ENCODE measurements at regions not wholly inside any gene's neighbourhood (a gene's known extent, or its start where the extent isn't known, plus 50 kb on each side); places are given as distances from the start of the nearest gene placed in this dataset.
"Not testable (repeated sequence)": the region's sequence is repeated elsewhere in the genome, so short reads cannot be mapped to it uniquely, and the experiment has no call there.

GRCh38 chr9:30506749-30507148 lies 1877.7 kb upstream of the ACO1 start:
- no peak for DNase-seq

DNA sequence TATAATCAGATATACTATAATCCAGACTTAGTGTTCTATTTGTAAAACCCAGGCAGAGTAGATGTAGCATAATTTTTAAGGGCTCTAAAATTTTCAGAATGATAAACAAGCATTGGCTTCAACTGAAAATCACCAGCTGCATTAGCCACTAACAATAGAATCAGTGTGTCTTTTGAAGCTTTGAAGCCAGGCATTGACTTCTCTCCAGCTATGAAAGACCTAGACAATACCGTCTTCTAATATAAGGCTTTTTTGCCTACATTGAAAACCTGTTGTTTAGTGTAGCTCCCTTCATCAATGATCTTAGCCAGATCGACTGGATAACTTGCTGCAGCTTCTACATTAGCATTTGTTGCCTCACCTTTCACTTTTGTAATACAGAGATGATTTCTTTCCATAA lies 1877.3 kb upstream of the ACO1 start:
- DNase-seq: no peak

DNA sequence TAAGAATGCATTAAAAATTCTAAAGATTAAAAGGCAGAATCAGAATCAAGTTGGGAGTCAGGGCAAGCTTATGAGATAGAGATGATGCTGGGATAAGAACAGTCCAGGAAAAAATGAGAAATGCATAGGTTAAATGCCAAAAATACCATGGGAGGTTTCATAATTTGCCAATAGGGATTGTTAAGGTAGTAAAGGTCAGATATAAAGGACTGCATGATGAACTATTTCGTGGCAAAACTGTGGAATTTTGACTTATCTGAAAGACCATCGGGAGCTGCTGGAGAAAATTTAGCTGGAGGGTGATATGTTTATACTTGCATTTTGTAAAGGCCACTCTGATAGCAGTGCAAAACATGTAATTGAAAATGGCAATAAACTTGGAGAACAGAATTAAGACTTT lies 1872.8 kb upstream of the ACO1 start:
- DNase-seq: no peak

DNA sequence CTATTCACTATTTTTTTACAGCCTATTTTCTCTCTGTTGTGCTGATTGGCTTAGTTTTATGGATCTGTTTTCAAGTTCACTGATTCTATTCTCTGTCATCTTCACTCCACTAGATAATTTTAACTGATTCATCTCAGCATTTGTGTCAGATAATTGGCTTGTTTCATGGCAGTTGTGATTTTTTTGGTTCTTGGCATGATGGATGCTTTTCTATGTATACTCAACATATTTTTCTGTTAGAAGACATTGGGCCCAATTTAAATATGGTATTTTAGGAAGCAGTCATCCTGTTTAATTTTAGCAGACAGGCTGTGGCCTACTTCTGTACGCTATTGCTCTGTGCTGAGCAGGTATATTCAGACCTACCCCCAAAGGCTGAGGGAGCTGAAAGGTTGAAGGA lies 1865.3 kb upstream of the ACO1 start:
- no peak for DNase-seq

- DNase-seq: no peak
Measured at GRCh38 chr9:30519756-30520155, 1864.7 kb upstream of the ACO1 start.

GRCh38 chr9:30522061-30522460 lies 1862.4 kb upstream of the ACO1 start:
- no peak for DNase-seq

GRCh38 chr9:30522486-30522885 lies 1862.0 kb upstream of the ACO1 start:
- no peak for DNase-seq

DNA sequence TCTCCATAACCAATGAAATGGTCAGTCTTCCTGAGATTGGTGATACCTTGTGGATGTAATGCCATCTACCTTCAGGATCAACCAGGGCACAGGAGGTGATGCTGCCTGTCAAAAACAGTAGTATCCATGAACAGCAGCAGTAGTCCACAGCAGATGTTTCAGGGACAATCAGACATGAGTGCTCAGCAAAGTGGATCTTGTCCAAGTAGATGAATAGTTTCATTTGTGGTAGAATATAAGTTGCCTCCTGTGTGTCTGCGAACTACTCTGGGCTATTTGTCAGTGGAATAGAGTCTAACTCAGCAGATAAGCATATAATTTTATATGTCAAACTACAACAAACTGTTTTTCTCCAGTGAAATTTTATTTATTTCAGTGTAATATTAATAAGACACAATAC lies 1860.1 kb upstream of the ACO1 start:
- no peak for DNase-seq

- no peak for DNase-seq
Measured at GRCh38 chr9:30534455-30534854, 1850.0 kb upstream of the ACO1 start.

DNA sequence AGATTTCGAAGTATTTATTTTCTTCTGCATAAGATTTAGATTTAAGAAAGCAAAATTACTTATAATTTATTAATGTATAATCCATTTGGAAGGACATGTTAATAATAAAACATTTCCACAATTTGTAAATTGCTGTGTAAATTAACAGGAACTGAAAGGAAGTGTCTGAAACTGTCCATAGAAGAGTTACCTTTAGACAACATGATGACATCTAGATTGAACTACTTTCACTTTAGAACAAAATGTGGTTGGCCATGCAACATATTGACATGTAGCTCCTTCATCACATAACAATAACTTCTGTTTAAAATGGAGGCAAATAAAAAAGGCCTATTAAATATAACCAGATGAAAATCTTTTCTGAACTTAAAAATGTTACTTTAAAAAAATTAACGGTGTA lies 1849.5 kb upstream of the ACO1 start:
- DNase-seq: no peak

DNA sequence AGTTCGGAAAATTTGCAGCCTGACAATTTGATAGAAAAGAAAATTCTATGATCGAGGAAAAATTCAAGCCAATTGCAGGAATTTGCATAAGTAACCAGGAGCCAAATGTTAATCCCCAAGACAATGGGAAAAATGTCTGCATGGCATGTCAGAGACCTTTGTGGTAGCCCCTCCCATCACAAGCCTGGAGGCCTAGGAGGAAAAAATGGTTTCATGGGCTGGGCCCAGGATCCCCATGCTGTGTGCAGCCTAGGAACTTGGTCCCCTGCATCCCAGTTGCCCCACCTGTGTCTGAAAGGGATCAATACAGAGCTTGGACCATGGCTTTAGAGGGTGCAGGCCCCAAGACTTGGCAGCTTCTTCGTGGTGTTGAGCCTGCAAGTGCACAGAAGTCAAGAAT lies 1847.9 kb upstream of the ACO1 start:
- DNase-seq: no peak

GRCh38 chr9:30539696-30540095 lies 1844.7 kb upstream of the ACO1 start:
- not testable (repeated sequence) for DNase-seq

- DNase-seq: no peak
Measured at GRCh38 chr9:30574355-30575151, 1809.9 kb upstream of the ACO1 start.

DNA sequence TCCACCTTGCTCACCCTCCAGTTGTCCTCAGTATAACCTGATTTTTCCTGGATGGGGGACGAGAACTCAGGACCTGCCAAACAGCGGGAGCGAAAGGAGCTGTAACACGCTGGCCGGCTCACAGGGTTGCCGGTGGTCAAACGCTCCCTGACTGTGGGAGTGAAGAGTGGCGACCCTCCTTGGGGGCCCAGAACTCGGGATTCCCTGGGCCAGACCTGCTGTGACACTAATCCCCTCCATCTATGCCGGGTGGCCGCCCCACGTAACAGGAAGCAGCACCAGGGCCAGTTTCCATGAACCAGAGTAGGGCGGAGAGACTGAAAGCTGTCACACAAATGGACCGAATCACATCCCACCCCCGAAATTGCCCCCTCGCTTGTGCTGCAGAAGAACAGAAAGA lies 1809.2 kb upstream of the ACO1 start:
- no peak for DNase-seq

DNA sequence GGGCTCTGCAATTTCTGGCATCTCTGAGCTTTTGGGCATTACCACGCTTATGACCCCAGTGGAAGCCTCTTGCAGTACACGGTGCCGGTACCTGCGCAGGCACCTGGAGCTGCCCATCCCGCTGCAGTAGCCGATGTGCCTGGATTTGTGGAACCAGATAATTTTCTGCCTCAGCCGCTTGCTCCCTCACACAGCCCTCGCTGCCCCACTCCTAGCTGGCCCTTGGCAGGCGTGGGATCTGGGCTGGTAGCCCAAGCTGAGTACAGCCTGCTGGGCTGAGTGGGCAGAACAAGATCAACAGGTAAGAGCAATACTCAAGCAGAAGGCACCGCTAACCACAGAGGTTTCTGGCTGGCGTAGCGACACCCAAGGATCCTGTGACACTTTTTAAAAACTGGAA lies 1808.8 kb upstream of the ACO1 start:
- no peak for DNase-seq

DNA sequence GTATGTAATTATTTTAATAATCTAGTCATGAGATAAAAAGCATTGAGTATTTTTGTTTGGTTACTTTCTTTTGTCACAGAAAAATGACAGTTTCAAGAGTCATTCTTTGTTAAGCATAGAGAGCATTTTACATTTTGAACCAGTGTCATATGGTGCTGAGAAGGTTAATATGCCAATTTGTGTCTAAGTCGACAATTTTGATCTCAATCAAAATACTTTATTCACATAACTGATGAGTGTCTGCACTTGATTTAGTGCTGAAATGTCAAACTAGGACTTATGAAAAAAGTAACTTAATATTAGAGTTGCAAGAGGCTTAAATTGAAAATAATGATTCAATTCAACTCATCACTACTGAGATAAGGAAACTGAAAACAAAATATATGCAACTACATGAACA lies 1804.6 kb upstream of the ACO1 start:
- no peak for DNase-seq

- DNase-seq: no peak
Measured at GRCh38 chr9:30582240-30582639, 1802.2 kb upstream of the ACO1 start.

DNA sequence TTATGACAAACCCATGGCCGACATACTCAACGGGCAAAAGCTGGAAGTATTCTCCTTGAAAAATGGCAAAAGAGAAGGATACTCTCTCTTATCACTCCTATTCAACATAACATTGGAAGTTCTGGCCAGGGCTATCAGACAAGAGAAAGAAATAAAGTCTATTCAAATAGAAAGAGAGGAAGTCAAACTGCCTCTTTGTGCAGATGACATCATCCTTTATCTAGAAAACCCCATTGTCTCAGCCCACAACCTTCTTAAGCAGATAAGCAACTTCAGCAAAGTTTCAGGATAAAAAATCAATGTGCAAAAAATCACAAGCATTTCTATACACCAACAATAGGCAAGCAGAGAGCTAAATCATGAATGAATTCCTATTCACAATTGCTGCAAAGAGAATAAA lies 1799.9 kb upstream of the ACO1 start:
- no peak for DNase-seq

GRCh38 chr9:30591461-30591860 lies 1793.0 kb upstream of the ACO1 start:
- peak; percentile 8 for DNase-seq

DNA sequence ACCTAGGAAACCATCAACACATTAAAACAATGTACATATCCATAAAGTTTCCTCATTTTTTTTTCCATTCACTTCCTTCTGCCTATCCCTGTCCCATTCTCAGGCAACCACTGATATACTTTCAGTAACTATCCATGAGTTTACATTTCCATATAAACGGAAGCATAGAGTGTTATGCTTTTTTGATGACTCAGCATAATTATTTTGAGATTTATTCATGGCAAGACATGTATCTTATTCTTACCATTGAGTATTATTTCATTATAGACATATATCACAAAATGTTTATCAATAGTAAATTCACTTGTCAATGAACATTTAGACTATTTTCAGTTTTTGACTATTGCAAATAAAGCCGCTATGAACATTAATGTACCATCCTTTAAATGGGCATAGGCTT lies 1786.8 kb upstream of the ACO1 start:
- no peak for DNase-seq

DNA sequence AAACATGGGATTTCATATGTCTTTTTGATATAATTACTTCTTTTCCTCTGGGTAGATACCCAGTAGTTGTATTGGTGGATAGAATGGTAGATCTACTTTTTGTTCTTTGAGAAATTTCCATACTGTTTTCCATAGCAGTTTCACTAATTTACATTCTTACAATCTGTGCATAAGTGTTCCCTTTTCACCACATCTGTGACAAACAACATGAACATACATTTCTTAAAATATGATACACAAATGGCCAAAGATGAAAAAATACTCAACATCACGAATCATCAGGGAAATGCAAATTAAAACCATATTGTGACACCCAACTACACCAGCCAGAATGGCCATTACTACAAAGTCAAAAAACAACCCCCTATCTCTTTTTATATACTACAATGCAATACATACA lies 1778.5 kb upstream of the ACO1 start:
- no peak for DNase-seq

DNA sequence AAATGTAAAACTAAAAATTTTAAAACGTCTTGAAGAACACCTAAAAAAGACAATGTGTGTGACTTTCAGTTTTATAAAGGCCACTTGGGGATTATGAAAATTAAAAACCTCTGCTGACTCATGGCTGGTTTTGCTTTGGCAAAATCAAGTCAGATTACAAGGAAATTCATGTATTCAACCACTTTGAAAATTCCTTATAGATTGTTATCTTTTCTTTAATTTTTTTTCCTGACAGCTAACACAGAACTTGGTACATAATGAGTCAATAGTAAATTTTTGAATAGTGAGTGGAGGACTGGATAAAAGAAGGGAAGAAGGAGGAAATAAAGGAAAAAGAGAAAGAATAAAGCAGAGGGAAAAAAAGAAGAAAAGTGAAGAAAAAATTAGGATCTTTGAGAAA lies 1774.7 kb upstream of the ACO1 start:
- DNase-seq: no peak

DNA sequence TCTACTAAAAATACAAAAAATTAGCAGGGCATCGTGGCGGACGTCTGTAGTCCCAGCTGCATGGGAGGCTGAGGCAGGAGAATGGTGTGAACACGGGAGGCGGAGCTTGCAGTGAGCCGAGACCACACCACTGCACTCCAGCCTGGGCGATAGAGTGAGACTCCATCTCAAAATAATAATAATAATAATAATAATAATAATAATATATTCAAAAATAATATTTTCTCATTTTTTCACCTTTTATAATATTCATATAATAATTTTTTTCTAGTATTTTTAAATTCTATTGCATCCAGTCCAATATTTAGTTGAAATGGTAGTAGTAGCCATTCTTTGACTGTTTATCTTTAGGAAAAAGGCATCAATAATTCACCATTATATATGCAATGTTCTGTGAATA lies 1767.7 kb upstream of the ACO1 start:
- DNase-seq: not testable (repeated sequence)

- peak; percentile 15 for DNase-seq
Measured at GRCh38 chr9:30622561-30622960, 1761.9 kb upstream of the ACO1 start.

DNA sequence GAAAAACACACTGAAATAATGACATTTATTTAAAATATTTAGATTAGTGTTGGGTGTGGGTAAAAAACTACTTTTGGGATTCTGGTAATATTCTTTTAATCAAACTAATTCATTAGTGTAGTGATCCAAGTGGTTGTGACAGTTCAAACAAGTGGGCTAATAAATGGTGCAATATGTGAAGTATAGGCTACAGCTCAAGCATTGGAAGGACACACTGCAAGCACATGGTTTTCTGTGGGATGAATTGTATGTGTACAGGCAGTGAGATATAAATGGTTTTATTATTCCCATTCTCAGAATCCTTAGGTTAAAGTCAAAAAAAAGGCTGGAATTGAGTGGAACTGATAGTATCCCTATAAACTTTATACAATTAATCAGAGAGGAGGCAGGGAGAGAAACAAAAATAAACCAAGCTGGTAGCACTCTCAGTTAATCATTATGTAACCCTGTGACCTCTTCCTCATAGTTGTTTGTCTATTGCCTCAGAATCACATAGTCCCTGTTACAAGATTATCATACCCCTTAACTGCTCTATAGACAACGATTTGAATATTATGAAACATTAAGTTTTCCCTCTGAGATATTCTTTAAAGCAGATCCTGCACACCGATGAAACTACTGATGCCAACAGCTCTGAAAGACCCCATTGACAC lies 1755.4 kb upstream of the ACO1 start:
- no peak for DNase-seq

All from eye (tissue), 1 donor.